GM19438 (cell line): ENCODE measurements at regions not wholly inside any gene's neighbourhood (a gene's known extent, or its start where the extent isn't known, plus 50 kb on each side); places are given as distances from the start of the nearest gene placed in this dataset.
"Not testable (repeated sequence)": the region's sequence is repeated elsewhere in the genome, so short reads cannot be mapped to it uniquely, and the experiment has no call there.

Source experiments
- ATAC-seq: cut with Tn5 transposase; IDR thresholded peaks from one replicate; pipeline ENCODE4 v1.9.1; 2021; ENCODE audit warnings: low read depth; ENCODE audit not compliant: unreplicated experiment

DNA sequence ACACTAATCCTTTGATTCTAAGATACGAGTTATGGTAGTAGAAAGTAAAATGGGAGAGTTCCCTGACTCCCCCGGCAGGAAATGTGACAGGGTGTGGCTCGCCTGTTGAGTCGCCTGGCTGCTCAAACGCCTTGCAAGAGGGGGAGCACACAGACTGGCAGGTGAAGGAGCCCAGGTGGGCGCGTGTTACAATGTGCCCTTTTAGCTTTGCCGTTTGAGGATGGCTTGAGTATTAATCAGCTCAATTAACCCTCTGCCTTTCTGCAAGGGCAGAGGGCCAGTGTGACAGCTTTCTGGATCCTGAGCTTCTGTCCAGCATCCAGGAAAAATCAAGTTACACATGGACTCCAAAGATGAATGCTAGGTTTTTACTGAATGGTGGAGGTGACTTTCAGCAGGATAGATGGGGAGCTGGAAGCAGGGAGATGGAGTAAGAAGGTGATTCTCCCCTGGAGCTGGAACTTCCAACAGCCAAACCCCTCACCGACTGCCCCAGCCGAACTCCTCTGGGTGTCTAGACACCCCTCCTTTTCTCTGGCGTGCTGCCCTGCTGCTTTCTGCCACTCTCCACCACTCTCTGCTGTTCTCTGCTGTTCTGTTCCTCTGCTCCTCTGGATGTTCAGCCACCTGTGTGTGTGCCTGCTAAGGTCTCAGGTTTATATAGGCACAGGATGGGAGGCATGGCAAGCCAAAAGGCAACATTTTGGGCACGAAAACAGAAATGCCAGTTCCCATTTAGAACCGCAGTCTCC, 548.8 kb upstream of the KCND2 start:
- no peak for ATAC-seq

DNA sequence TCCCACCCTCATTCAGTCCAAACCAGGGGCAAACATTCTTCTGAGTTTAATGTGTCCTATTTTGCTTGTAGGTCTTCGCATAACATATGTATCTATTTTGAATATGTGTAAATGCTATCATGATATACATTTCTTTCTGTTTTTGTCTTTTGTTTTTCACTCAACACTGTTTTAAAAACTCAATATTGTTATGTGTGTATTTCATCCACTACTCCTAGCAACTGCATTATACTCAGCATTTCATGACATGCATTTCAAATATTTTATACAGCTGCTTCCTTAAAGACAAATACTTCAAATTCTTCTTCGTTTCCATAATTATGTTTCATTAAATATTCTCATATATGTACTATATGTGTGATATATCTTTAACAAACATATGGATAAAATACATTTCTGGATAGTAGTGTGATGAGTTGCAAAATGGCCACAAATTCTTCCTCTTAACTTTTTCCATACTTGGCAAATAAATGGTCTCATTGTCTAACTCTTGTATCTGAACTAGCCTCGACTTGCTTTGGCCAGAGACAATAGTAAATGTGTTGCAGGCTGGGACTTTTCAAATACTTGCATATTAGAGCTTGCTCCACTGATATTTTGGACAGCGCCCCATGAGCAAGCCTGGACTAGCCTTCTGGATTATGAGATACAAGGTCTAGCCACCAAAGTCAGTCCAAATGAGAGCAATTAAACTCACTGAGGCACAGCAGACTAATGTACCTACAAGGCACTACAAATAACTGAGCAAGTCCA, 539.7 kb upstream of the KCND2 start:
- no peak for ATAC-seq

DNA sequence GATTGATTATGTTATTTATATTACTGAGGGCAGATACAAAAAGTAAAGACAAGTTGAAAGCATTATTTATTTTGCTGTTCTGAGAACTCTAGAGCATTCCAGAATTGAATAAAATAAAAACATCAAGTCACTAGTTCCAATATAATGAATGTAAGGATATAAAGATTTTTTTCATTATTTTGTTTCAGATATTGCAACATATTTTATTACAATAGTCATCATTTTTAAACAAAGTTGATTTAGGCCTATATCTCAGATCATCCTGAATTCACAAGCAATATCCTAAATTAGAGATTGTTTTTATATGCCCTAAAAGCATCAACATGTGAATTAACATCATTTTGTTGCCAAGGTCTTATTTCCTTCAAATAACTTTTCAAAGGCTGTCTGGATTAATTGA, 535.6 kb upstream of the KCND2 start:
- ATAC-seq: no peak

DNA sequence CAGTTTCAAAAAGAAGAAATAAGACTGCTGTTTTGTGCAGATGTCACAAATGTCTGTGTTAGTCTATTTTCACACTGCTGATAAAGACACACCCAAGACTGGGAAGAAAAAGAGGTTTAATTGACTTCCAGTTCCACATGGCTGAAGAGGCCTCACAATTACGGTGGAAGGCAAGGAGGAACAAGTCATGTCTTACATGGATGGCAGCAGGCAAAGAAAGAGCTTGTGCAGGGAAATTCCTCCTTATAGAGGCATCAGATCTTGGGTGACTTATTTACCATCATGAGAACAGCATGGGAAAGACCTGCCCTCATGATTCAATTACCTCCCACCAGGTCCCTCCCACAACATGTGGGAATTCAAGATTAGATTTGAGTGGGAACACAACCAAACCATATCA, 527.7 kb upstream of the KCND2 start:
- not testable (repeated sequence) for ATAC-seq

DNA sequence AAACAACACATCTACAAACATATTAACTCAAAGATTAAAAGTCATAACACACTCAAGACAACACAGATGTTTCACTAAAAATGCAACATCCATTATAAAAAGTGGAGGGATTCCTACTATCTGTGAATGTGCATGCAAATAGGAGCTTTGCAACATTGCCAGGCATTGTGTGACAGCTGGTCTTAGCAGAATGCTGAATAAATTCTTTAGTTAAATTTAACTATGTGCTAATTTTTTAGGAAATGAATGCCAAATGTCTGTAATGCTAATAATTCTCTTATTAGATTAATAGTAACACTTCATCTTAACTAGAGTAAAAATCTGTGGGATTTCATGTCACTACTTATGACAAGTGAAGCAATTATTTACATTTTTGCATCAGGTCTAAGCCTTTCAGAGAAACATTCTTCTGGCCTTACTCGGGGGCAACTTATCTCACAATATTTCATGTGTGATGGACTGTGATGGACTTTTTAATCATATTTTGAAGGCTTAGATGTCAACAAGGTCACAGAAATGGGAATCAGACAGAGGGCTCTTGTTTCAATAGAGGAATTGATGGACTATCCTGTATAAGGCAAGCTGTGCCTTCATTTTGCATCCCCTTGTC, 524.6 kb upstream of the KCND2 start:
- ATAC-seq: no peak

DNA sequence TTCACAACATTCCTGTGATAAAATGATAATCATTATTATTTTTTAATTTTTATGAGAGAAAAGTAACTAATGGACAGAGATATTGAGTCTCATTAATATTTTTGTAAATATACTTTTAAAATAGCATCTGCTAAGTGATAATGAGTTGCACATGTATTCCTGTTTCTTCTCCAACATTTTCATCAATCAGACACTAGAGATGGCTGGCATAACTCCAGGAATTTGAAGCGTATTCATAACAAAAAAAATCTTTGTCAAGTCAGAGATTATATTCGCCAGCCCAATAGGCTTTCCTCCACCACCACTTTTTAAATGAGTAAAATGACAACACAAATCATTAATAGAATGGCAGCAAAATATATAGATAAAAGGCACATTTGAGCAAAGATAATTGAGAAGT, 524.0 kb upstream of the KCND2 start:
- no peak for ATAC-seq

DNA sequence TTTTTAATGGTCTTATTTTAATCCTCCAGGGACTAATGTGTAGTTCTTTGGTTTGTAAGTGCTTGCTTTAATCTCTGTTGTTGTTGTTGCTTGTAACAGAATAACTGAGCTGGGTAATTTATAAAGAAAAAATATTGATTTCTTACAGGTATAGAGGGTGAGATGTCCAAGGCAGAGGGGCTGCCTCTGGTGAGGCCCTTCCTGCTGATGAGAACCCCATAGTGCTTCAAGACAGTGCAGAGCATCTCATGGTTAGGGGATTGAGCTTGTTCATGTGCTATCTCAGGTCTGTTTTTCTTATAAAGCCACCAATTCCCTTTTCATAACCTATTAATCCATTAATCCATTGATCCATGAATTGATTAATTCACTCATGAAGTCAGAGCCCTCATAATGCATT, 516.3 kb upstream of the KCND2 start:
- no peak for ATAC-seq

DNA sequence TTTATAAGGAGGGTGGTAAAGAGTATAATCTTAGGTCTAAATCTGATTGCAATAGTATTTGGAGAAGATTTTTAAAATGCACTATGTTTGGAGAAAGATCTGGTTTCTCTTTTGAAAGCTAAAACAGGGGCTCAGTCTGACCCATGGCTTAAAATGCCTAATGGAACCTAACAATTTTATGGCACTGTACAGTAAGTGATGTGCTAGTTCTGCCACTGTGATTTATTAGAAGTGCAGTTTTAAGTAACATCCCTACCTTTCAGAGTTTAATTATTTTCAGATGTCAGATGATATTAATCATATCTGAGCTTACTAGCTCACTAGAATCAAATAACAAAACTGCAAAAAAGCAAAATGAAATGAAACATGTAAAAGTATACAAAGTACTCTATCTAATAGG, 514.7 kb upstream of the KCND2 start:
- no peak for ATAC-seq

DNA sequence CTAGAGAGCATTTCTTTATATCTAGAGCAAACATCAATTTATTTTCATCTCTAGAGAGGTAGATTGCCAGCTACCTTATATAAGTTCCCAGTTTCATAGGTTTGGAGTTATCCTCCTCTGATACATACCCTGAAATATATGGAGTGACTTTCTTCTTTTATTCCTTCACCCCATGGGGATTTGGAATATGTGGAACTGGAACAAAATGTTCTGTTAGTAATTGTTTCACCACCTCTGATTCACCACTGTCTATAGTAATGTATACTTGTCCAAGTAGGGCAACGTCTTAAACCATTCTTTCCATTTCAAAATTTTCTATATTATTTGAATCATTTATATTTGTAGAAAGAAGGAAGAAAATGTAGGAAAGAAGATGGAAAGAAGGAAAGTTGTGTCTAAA, 511.2 kb upstream of the KCND2 start:
- ATAC-seq: no peak

DNA sequence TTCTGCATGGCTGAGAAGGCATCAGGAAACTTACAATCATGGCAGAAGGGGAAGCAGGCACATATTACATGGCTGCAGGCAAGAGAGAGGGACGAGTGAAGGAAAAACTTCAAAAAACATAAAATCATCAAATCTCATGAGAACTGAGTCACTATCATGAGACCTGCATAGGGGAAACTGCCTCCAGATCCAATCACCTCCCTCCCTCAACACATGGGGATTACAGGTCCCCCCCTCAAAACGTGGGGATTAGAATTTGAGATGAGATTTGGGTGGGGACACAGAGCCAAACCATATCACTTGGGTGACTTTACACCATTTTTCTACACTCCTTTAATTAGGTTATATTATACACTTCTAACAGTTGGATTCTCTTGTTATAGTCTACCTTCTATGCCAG, 490.7 kb upstream of the KCND2 start:
- no peak for ATAC-seq

DNA sequence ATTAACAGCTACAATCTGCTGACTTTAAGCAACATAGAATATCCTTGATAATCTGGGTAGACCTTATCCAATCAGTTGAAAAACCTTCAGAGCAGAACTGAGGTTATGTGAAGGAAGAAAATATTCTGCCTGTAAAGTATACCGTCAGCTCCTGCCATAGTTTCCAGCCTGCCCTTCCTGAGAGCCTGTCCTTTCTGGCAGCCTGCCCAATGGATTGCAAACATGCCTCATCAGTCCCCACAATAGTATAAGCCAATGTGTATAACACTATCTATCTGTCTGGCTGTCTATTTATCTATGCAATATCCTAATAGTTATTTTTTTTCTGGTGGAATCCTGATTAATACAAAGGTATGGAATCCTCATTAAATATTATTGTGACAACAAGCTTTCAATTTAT, 489.2 kb upstream of the KCND2 start:
- ATAC-seq: no peak

DNA sequence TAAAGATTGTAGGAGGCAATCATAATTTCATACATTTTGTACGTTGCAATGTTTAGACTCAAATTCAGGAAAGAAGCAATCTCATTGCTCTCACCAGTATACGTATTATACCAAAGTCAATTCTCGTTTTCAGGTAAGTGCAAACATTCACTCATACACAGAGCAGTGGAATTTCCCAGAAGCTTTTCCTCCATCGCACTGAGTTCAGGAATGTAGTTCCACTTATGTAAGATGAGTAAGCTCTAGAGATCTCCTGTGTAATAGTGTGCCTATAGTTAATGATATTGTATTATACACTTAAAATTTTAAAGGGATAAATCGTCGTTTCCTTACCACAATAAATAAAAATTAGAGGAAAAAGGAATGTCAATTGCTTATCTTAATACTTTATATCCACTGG, 470.8 kb upstream of the KCND2 start:
- no peak for ATAC-seq

DNA sequence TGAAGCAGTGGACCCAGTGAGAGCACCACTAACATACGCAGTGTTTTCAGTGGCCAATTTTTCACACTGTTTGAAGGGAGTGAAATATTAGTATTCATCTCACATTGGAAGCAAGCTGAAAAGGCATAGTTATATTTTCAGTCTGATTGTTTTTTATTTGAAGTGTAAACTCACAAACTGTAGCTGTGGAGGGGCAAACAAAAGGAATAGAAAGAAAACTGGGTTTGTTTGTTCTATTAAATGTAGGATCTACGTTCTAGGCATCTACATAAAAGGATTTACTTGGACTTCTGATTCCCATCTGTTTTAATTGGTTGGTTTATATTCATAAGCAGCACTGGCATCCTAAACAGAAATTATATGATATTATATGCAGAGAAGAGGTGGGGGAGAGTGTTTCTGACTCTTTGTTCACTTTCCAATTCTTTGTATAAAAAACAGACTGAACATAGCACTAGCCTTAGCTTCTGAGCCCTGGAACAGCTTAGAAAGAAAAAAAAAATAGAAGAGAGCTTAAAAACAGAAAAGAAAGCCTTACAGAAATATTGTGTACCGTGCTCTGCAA, 447.8 kb upstream of the KCND2 start:
- ATAC-seq: no peak

DNA sequence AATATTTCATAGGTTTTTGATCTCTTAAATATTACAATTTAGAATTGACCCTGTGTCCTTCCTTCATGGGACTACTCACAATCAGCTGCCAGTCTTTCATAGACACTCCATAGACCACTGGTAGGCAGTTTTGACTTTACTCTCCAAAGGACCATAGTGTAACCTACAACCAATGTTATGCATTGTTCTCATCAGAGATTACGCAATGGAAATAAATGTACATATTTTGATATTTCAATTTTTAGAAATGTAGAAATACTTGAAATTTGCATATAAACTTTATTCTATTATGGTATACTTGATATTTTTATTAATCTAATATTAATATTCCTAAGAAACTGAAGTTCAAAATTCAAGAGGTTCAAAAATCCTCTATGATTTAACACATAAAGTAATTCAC, 446.4 kb upstream of the KCND2 start:
- ATAC-seq: no peak

DNA sequence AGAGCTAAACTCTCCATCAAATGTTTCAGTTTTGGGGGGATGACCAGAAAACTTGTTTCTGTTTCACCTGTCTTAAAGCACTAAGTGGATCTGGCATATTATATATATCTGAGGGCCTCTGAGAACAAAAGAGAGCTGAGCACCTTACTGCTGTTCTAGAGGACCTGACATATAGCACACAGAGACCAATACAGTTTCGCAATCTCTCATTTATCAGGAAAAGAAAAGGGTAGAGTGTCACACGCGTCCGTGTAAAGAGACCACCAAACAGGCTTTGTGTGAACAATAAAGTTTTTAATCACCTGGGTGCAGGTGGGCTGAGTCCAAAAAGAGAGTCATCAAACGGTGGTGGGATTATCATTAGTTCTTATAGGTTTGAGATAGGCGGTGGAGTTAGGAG, 434.5 kb upstream of the KCND2 start:
- no peak for ATAC-seq

DNA sequence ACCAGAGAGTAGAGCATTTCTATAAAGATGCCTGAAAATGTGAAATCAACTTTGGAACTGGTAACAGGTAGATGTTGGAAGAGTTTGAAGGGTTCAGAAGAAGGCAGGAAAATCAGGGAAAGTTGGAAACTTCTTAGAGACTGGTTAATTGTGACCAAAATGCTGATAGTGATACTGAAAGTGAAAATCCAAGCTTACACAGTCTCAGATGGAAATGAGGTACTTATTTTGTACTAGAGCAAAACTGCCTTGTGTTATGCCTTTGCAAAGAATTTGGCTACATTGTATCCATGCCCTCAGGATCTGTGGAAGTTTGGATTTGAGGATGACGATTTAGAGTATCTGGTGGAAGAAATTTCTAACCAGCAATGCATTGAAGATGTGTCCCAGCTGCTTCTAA, 430.6 kb upstream of the KCND2 start:
- no peak for ATAC-seq

DNA sequence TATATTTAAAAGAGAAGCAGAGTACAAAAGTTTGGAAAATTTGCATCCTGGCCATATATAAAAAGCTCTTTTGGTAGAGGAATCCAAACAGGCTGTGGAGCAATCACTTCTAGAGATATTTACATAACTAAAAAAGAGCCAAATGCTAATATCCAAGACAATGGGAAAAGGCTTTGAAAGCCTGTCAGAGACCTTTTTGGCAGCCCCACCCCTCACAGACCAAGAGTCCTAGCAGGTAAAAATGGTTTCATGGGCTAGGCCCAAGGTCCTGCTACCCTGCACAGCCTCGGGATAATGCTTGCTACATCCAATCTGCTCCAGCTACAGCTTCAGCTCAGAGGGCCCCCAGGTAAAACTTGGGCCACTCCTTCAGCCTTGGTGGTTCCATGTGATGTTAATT, 430.2 kb upstream of the KCND2 start:
- no peak for ATAC-seq

DNA sequence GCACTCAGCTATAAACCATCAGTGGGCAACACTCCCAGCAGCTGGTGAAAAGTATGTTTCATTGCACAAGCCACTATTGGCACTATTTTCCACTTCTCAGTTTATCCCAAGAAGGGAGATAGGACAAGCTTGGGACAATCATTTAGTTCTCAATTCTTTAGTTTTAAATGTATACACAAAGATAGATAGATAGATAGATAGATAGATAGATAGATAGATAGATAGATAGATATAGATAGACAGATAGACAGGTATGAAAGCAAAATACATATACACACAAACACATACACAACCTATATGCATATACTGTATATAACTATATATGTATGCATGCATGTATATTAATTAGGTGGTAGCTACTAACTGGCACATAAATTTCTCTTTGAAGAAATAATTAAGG, 411.6 kb upstream of the KCND2 start:
- ATAC-seq: no peak

DNA sequence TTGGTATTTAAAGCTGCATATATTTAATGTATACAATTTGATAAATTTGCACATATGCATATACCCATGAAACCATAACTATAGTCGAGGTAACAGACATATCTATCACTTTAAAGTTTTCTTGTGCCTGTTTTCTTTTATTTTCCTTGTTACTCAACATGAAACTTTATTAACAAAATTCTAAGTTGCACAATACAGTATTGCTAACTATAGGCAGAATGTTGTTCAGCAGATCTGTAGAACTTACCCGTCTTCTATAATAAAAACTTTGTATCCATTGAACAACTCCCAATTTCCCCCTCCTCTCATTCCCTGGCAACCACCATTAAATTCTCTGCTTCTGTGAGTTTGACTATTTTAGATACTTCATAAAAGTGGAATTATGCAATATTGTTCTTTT, 404.6 kb upstream of the KCND2 start:
- no peak for ATAC-seq

DNA sequence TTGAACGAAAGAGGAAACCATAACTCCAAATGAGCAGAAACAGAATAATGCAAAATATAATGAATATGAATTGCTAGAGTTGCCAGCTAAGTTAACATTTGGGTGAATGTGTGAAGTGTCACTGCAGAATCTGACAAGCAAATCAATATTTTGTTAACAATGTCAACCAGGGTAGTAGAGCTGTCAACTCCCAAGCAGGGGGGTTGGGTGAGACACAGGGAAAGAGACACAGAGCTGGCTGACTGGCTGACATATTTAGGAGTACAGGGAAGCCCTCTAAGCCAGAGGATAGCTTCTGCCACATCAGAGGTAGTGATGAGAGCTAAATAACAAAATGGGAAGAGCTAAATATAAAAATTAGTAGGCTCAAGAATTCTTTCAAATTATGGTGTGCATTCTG, 393.1 kb upstream of the KCND2 start:
- ATAC-seq: no peak

DNA sequence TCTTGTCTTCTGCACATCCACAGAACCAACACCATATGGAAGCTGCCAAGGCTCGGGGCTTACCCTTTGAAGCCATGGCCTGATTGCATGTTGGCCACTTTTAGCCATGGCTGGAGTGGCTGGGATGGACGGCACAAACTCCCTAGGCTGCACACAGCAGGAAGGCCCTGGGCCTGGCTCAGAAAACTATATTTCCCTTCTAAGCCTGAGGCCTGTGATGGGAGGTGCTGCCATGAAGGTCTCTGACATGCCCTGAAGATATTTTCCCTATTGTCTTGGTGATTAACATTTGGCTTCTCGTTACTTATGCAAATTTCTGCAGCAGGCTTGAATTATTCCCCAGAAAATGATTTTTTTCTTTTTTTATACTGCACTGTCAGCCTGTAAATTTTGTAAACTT, 387.0 kb upstream of the KCND2 start:
- no peak for ATAC-seq

DNA sequence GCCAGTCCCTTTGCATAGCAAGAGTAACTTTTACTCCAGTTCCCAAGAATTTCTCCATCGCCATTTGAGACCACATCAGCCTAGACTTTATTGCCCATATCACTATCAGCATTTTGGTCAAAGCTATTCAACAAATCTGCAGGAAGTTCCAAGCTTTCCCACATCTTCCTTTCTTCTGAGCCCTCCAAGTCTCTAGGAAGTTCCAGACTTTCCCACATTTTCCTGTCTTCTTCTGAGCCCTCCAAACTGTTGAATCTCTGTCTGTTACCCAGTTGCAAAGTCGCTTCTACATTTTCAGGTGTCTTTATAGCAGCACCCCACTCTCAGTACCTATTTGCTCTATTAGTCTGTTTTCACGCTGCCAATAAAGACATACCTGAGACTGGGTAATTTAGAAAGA, 386.4 kb upstream of the KCND2 start:
- not testable (repeated sequence) for ATAC-seq
